PC-3 (cell line): ENCODE measurements at regions not wholly inside any gene's neighbourhood (a gene's known extent, or its start where the extent isn't known, plus 50 kb on each side); places are given as distances from the start of the nearest gene placed in this dataset.

ENCODE experiments used
- ATAC-seq: fragments of 200-7000 bp; cut with Tn5 transposase; 2 replicates; pipeline ENCODE4 v1.9.1; 2020; ENCODE audit warnings: mild to moderate bottlenecking, moderate library complexity
- BruUV-seq: library from RNA; stranded (reverse); fragments of 400-500 nt; replicated peaks from 2 replicates; lab custom pipeline; 2021; lab: Mats Ljungman, UMichigan
- CTCF ChIA-PET: fragments of 300-600 bp; sonication (Branson Sonifier 250); formaldehyde crosslinking; loops from one replicate; lab custom pipeline; 2022; ENCODE audit warnings: antibody characterized with exemption; lab: Charles Lee
- POLR2A ChIA-PET: fragments of 300-600 bp; sonication (Branson Sonifier 250); formaldehyde crosslinking; loops from one replicate; lab custom pipeline; 2022; ENCODE audit warnings: antibody characterized with exemption; ENCODE audit not compliant: unreplicated experiment; lab: Charles Lee
- DNase-seq: peaks from one replicate; pipeline ENCODE4 v3.0.0-alpha.2; 2015
- H2AFZ ChIP-seq: fragments of 300-600 bp; sonication (generic); 2 replicates; pipeline ENCODE4 v1.6.0; 2016; ENCODE audit warnings: antibody characterized with exemption, low read length
- H3F3A ChIP-seq: fragments of 300-600 bp; sonication (generic); one replicate; pipeline ENCODE4 v1.6.0; 2017; ENCODE audit warnings: antibody characterized with exemption, low read length, control low read depth, mild to moderate bottlenecking; ENCODE audit not compliant: unreplicated experiment
- H3K27ac ChIP-seq: fragments of 300-600 bp; sonication (generic); 2 replicates; pipeline ENCODE4 v1.5.1; 2016; ENCODE audit warnings: mild to moderate bottlenecking, low read length
- H3K27me3 ChIP-seq: fragments of 300-600 bp; sonication (generic); 2 replicates; pipeline ENCODE4 v1.6.1; 2016; ENCODE audit warnings: low read length, mixed read lengths
- H3K36me3 ChIP-seq: fragments of 300-600 bp; sonication (generic); 2 replicates; pipeline ENCODE4 v1.6.1; 2016; ENCODE audit warnings: low read depth, mixed run types, low read length, mixed read lengths
- H3K4me1 ChIP-seq: fragments of 300-600 bp; sonication (generic); 2 replicates; pipeline ENCODE4 v1.5.1; 2016; ENCODE audit warnings: low read length; ENCODE audit not compliant: insufficient read depth
- H3K4me2 ChIP-seq: fragments of 300-600 bp; sonication (generic); 2 replicates; pipeline ENCODE4 v1.6.0; 2016; ENCODE audit warnings: low read length
- H3K4me3 ChIP-seq: fragments of 300-600 bp; sonication (generic); 2 replicates; pipeline ENCODE4 v1.5.1; 2016; ENCODE audit warnings: mild to moderate bottlenecking, low read length, mixed read lengths
- H3K79me2 ChIP-seq: fragments of 300-600 bp; sonication (generic); 2 replicates; pipeline ENCODE4 v1.6.1; 2017; ENCODE audit warnings: low read length, mixed read lengths
- H3K9ac ChIP-seq: fragments of 300-600 bp; sonication (generic); 2 replicates; pipeline ENCODE4 v1.6.0; 2016; ENCODE audit warnings: mild to moderate bottlenecking, low read length
- H3K9me2 ChIP-seq: fragments of 300-600 bp; sonication (generic); replicated peaks from 2 replicates; pipeline ENCODE4 v1.6.1; 2016; ENCODE audit warnings: mixed run types, low read length, mixed read lengths
- H3K9me3 ChIP-seq: fragments of 300-600 bp; sonication (generic); 2 replicates; pipeline ENCODE4 v1.6.1; 2016; ENCODE audit warnings: low read length, mixed read lengths
- H4K20me1 ChIP-seq: fragments of 300-600 bp; sonication (generic); 2 replicates; pipeline ENCODE4 v1.6.1; 2016; ENCODE audit warnings: low read length, mixed read lengths
- EZH2 ChIP-seq: fragments of 300-600 bp; sonication (generic); IDR thresholded peaks from one replicate; pipeline ENCODE4 v1.6.1; 2017; ENCODE audit warnings: antibody characterized with exemption, mild to moderate bottlenecking, low read length; ENCODE audit not compliant: unreplicated experiment
- EZH2phosphoT487 ChIP-seq: fragments of 300-600 bp; sonication (generic); IDR thresholded peaks from 2 replicates; pipeline ENCODE4 v1.6.1; 2018; ENCODE audit warnings: mild to moderate bottlenecking, antibody characterized with exemption, low read length, borderline replicate concordance
- intact Hi-C: fragments of 100-400 bp; cut with micrococcal nuclease; formaldehyde crosslinking; loops from 2 replicates; pipeline ENCODE4 v1.9.0; 2023
- TF ChIP-seq, protein P1 (sequence below): fragments of 300-600 bp; sonication (generic); conservative IDR thresholded peaks from 2 replicates; pipeline ENCODE4 v1.5.1; 2017; ENCODE audit warnings: antibody characterized with exemption, low read depth, mild to moderate bottlenecking, low read length

DNA sequence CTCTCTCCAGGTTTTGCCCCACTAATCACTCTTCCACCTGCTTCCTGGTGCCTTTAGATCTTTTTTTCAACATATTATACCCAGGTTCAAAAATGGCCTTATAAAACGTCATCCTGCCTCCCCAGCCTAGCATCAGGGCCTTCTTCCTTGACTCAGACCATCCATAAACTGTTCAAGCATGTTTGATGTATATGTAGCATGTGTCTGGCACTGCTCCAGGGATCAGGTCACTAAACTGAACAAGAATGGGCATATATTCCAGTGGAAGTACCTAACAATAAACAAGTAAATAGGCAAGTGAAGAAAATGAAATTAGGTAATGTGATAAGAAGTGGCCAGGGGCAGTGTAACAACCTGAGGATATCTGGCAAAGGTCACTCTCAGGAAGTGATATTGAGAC lies 141.2 kb downstream of the TRIB2 start:
- peak overlapping the region; percentile 79 for H3K27ac ChIP-seq
- ATAC-seq, result no peak

DNA sequence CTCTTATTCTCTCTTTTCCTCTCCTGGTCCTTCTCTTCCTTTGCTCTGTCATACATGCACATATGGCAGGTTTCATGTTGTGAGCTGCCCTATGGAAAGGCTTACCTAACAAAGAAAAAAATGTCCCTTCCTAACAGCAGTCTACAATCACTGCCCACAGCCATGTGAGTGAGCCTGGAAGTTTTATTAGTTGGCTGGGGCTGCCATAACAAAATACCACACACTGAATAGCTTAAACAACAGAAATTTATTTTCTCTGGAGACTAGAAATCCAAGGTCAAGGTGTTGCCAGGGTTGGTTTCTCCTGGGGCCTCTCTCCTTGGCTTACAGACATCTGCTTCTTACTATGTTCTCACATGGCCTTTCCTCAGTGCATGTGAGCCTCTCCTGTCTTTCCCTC lies 142.1 kb downstream of the TRIB2 start:
- no peaks in the 10 kb centered on the region for H4K20me1 ChIP-seq
- H3K9me2 ChIP-seq, result no peaks in the 10 kb centered on the region
- ATAC-seq (peak; percentile 25), DNase-seq (peak; percentile 8)
- no peak overlapping the region for H3K4me2 ChIP-seq
- peaks cover 11% of the 10 kb centered on the region; the same call in 1 of the 2 replicates for H3K9me3 ChIP-seq
- no peak for TF ChIP-seq EZH2
- TF ChIP-seq EZH2phosphoT487, result no peak
- TF ChIP-seq, protein P1, sequence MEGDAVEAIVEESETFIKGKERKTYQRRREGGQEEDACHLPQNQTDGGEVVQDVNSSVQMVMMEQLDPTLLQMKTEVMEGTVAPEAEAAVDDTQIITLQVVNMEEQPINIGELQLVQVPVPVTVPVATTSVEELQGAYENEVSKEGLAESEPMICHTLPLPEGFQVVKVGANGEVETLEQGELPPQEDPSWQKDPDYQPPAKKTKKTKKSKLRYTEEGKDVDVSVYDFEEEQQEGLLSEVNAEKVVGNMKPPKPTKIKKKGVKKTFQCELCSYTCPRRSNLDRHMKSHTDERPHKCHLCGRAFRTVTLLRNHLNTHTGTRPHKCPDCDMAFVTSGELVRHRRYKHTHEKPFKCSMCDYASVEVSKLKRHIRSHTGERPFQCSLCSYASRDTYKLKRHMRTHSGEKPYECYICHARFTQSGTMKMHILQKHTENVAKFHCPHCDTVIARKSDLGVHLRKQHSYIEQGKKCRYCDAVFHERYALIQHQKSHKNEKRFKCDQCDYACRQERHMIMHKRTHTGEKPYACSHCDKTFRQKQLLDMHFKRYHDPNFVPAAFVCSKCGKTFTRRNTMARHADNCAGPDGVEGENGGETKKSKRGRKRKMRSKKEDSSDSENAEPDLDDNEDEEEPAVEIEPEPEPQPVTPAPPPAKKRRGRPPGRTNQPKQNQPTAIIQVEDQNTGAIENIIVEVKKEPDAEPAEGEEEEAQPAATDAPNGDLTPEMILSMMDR, result no peak
- peaks cover 13% of the 10 kb centered on the region for H3F3A ChIP-seq
- no peaks in the 10 kb centered on the region for H3K79me2 ChIP-seq
- no peak overlapping the region for H3K9ac ChIP-seq
- ChIA-PET POLR2A (no interaction called here), CTCF (no interaction called here)
- intact Hi-C loops, result no loop called here
- no peaks in the 10 kb centered on the region for H3K27me3 ChIP-seq
- no peak overlapping the region for H2AFZ ChIP-seq
- H3K36me3 ChIP-seq, result no peaks in the 10 kb centered on the region; the same call in 1 of the 2 replicates
- BruUV-seq, result no TSS peak
- peak overlapping the region; percentile 79; the same call in 1 of the 2 replicates for H3K27ac ChIP-seq
- no peak overlapping the region for H3K4me3 ChIP-seq
- H3K4me1 ChIP-seq, result peaks cover 34% of the 10 kb centered on the region

More for the DNA sequence above, 141.2 kb downstream of the TRIB2 start:
- intact Hi-C loops, result loop anchor here (1.0 kb wide), 3 partner anchors 70 to 540 kb away; no protein-coding TSS in a partner anchor
- ChIA-PET CTCF (no interaction called here), POLR2A (no interaction called here)
- no peak overlapping the region for H3K9ac ChIP-seq
- no peaks in the 10 kb centered on the region for H3K79me2 ChIP-seq
- no peaks in the 10 kb centered on the region for H3K27me3 ChIP-seq
- peak; percentile 19 for DNase-seq
- 0 out of 2 replicates have a peak overlapping the region, but pooled peaks have one; percentile 40 for H3K4me3 ChIP-seq
- no peaks in the 10 kb centered on the region; the same call in 1 of the 2 replicates for H3K36me3 ChIP-seq
- H3K9me3 ChIP-seq, result 0 out of 2 replicates have a peak, but pooled peaks cover 2% of the 10 kb centered on the region
- H3K4me2 ChIP-seq, result peak overlapping the region; percentile 75
- peaks cover 34% of the 10 kb centered on the region for H3K4me1 ChIP-seq
- TF ChIP-seq, protein P1, result no peak
- TF ChIP-seq EZH2 (no peak), EZH2phosphoT487 (no peak)
- BruUV-seq, result no TSS peak
- H3F3A ChIP-seq, result peaks cover 13% of the 10 kb centered on the region
- no peaks in the 10 kb centered on the region for H4K20me1 ChIP-seq
- H2AFZ ChIP-seq, result no peak overlapping the region
- no peaks in the 10 kb centered on the region for H3K9me2 ChIP-seq

DNA sequence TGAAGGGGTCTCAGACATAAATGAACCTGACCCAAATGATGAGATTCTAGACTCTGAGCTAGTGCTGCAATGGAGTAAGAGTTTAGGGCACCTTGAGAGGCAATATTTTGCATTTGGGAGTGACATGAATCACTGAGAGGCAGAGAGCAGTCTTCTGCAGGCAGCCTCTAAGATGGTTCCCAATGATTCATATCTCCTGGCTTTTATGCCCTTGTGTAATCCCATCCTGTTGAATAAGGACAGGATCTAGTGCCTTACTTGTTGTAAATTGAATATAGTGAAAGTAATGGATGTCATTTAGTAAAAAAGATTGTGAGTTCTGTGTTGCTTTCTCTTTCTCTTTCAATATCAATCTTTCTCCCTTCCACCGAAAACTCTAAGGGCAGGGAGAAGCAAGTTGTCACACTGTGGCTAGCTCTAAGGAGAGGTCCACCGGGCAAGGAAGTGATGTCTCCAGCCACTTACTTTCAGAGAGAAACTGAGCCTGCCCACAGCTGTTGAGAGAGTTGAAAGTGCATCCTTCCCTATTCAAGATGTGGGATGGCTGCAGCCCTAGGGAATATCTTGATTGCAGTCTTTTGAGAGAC lies 144.7 kb downstream of the TRIB2 start:
- TF ChIP-seq, protein P1, result no peak
- TF ChIP-seq EZH2 (no peak), EZH2phosphoT487 (no peak)
- Histone ChIP-seq H3F3A (peaks cover 13% of the 10 kb centered on the region), H3K79me2 (no peaks in the 10 kb centered on the region), H3K9me3 (peaks cover 15% of the 10 kb centered on the region; the same call in 1 of the 2 replicates), H3K4me3 (no peak overlapping the region), H4K20me1 (no peaks in the 10 kb centered on the region), H3K4me1 (peaks cover 28% of the 10 kb centered on the region), H3K27me3 (no peaks in the 10 kb centered on the region), H2AFZ (no peak overlapping the region), H3K9me2 (no peaks in the 10 kb centered on the region), H3K4me2 (no peak overlapping the region), H3K27ac (no peak overlapping the region), H3K36me3 (no peaks in the 10 kb centered on the region; the same call in 1 of the 2 replicates), H3K9ac (no peak overlapping the region)
- intact Hi-C loops, result no loop called here
- no TSS peak for BruUV-seq
- ATAC-seq (0 out of 2 replicates have a peak, but pooled peaks have one; percentile 8), DNase-seq (peak; percentile 28)
- ChIA-PET POLR2A (no interaction called here), CTCF (no interaction called here)
